ENCODE measurements at regions not wholly inside any gene's neighbourhood (a gene's known extent, or its start where the extent isn't known, plus 50 kb on each side); places are given as distances from the start of the nearest gene placed in this dataset.

- H3K27me3 ChIP-seq = no peaks in the 10 kb centered on the region
- H3K9me3 ChIP-seq = no peaks in the 10 kb centered on the region
- H3K36me3 ChIP-seq = no peaks in the 10 kb centered on the region
- TF ChIP-seq CTCF (IDR thresholded peaks at IDR 0.05) (no peak), POLR2A (IDR thresholded peaks at IDR 0.05) (no peak)
- no peak overlapping the region for H3K27ac ChIP-seq
- H3K4me1 ChIP-seq = no peaks in the 10 kb centered on the region
- H3K4me3 ChIP-seq = no peak overlapping the region
- 31 to 33% methylated on average over 1 of the region's 1 CpG for WGBS, 2 donors
- intact Hi-C loops (cut with DNase I) = no loop called here
- DNase-seq = no peak
Measured at GRCh38 chr5:51990661-51991180, 607.5 kb downstream of the ISL1 start.

GRCh38 chr5:51991940-51992339 lies 608.7 kb downstream of the ISL1 start:
- Histone ChIP-seq H3K9me3 (no peaks in the 10 kb centered on the region), H3K27ac (no peak overlapping the region), H3K4me3 (no peak overlapping the region), H3K27me3 (no peaks in the 10 kb centered on the region), H3K4me1 (no peaks in the 10 kb centered on the region), H3K36me3 (no peaks in the 10 kb centered on the region)
- no peak for DNase-seq
- 65% methylated on average over 3 of the region's 3 CpGs for WGBS, 2 donors
- intact Hi-C loops (cut with DNase I) = no loop called here
- no peak for TF ChIP-seq POLR2A (IDR thresholded peaks at IDR 0.05)
- TF ChIP-seq CTCF (IDR thresholded peaks at IDR 0.05) = no peak

DNA sequence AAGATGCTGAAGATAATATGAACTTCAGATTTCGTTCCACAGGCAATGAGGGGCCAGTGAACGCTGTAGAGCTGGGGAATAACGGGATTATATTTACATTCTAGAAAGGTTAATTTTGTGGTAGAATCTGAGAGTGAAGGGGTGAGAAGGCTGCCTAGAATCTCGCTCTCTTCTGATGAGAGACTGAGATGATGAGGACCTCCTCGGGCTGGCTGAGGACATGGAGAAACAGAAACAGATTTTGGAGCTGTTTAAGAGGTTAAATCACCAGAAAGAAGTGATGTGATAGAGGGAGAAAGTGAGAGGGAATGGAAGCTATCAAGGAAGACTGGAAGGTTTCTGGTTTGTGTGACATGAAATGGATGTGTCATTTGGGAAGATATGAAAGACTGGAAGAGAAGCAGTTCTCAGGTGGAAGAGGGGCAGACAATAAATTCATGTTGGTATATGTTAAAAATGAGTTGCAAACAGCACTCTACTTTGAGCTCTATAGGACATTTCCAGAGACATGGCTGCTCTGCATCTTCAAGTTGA lies 612.6 kb downstream of the ISL1 start:
- WGBS, 2 donors = 74 to 75% methylated on average over 5 of the region's 5 CpGs
- no peaks in the 10 kb centered on the region for H3K4me1 ChIP-seq

GRCh38 chr5:51996356-51996861 lies 613.2 kb downstream of the ISL1 start:
- Histone ChIP-seq H3K9me3 (no peaks in the 10 kb centered on the region), H3K27ac (no peak overlapping the region), H3K36me3 (no peaks in the 10 kb centered on the region), H3K4me3 (no peak overlapping the region), H3K27me3 (no peaks in the 10 kb centered on the region), H3K4me1 (no peaks in the 10 kb centered on the region)
- intact Hi-C loops (cut with DNase I) = no loop called here
- TF ChIP-seq CTCF (IDR thresholded peaks at IDR 0.05) = no peak
- TF ChIP-seq POLR2A (IDR thresholded peaks at IDR 0.05) = no peak
- no peak for DNase-seq
- 29 to 31% methylated on average over 1 of the region's 1 CpG for WGBS, 2 donors

More for the DNA sequence above, 612.6 kb downstream of the ISL1 start:
- H3K9me3 ChIP-seq = no peaks in the 10 kb centered on the region
- no peaks in the 10 kb centered on the region for H3K36me3 ChIP-seq
- H3K27ac ChIP-seq = no peak overlapping the region
- no peak overlapping the region for H3K4me3 ChIP-seq
- DNase-seq = no peak
- TF ChIP-seq POLR2A (IDR thresholded peaks at IDR 0.05) (no peak), CTCF (IDR thresholded peaks at IDR 0.05) (no peak)
- intact Hi-C loops (cut with DNase I) = no loop called here
- no peaks in the 10 kb centered on the region for H3K27me3 ChIP-seq

- H3K27ac ChIP-seq = no peak overlapping the region
- H3K9me3 ChIP-seq = no peaks in the 10 kb centered on the region
- H3K36me3 ChIP-seq = no peaks in the 10 kb centered on the region
- H3K4me3 ChIP-seq = no peak overlapping the region
- TF ChIP-seq POLR2A (IDR thresholded peaks at IDR 0.05) = no peak
- no peak for TF ChIP-seq CTCF (IDR thresholded peaks at IDR 0.05)
- no peaks in the 10 kb centered on the region for H3K4me1 ChIP-seq
- no peak for DNase-seq
- no peaks in the 10 kb centered on the region for H3K27me3 ChIP-seq
- intact Hi-C loops (cut with DNase I) = no loop called here
Measured at GRCh38 chr5:51997500-51997899, 614.3 kb downstream of the ISL1 start.

All from esophagus squamous epithelium (tissue), 5 donors.